ENCODE measurements at regions not wholly inside any gene's neighbourhood (a gene's known extent, or its start where the extent isn't known, plus 50 kb on each side); places are given as distances from the start of the nearest gene placed in this dataset.

DNA sequence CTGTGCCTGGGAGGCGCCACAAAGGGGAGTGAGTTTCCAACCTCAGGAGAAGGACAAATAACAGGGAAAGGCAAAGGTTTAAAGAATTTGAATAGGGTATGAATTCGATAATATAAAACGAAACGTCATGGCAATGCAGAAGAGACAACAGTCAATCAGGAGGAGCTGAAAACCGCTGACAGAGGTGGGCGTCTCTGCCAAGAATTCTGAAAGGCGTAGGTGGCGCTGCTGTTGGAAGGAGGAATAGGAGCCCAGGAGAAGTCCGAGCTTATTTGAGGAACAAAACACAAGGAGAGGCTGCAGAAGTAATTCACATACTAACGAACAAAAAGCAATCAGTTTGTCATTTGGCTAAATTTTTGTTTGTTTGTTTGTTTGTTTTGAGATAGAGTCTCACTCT, 485.8 kb upstream of the POU3F3 start:
- H3K36me3 ChIP-seq (ENCODE audit: control insufficient read depth, insufficient read depth, low read length, severe bottlenecking), result no peaks in the 10 kb centered on the region
- H3K27me3 ChIP-seq (replicated peaks; ENCODE audit: control insufficient read depth, insufficient read depth, low read length), result no peaks in the 10 kb centered on the region
- DNase-seq (ENCODE audit: low read depth), result no peak
- no peaks in the 10 kb centered on the region for H3K4me1 ChIP-seq (ENCODE audit: control insufficient read depth, insufficient read depth, low read length)
- no peak overlapping the region for H3K4me3 ChIP-seq (ENCODE audit: low read length)
- no peak overlapping the region for H3K9ac ChIP-seq (ENCODE audit: low read length)
- H3K9me3 ChIP-seq (ENCODE audit: control insufficient read depth, low read length), result no peaks in the 10 kb centered on the region

DNA sequence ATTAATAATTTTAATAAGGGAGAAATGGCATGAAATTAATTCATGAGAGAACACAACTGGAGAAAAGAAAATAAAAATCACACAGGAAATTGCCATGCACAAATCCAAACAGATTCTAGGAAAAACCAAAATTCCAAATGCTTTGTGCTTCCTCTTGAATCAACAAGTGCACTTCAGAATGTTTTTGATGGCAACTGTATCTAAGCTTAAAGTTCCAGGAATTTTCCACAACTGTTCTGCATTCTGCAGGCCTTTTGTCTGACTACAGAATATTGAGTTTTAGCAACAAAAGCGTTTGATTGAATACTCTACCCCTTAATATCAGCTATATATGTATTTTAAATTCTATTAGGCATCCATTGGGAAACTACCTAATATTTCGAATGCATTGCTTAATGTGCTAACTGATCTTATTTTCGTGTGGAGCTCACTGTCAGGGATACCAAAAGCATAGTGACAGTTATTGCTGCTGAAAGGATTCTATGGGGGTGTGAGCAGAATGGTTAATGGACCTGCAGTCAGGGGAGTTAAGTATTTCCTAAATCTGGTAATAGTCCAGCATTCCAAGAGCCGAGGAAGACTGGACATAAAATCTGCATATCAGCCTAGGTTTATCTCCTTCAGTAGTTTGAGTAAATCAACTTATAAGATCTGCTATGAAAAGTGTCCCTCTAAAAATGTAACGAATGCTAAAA, 482.7 kb upstream of the POU3F3 start:
- no peaks in the 10 kb centered on the region for H3K9me3 ChIP-seq (ENCODE audit: control insufficient read depth, low read length)
- no peaks in the 10 kb centered on the region for H3K36me3 ChIP-seq (ENCODE audit: control insufficient read depth, insufficient read depth, low read length, severe bottlenecking)
- no peaks in the 10 kb centered on the region for H3K27me3 ChIP-seq (replicated peaks; ENCODE audit: control insufficient read depth, insufficient read depth, low read length)
- DNase-seq (ENCODE audit: low read depth), result no peak
- H3K4me3 ChIP-seq (ENCODE audit: low read length), result no peak overlapping the region
- H3K4me1 ChIP-seq (ENCODE audit: control insufficient read depth, insufficient read depth, low read length), result no peaks in the 10 kb centered on the region
- no peak overlapping the region for H3K9ac ChIP-seq (ENCODE audit: low read length)

DNA sequence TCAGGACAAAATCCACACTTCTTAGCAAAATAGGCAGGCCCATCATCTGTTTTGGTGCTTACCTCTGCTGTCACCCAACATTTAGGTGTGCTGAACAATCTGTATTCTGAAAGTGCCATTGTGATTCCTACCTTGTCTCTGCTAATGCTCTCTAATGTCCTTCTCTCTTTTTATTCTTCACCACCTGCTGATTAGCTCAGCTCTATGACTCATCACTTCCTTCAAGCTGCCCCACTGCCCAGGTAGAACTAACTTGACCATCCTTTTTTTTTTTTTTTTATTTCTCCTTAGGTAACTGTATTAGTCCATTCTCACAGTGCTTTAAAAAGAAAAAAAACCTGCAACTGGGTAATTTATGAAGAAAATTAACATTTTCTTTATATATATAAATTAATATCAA, 478.7 kb upstream of the POU3F3 start:
- H3K36me3 ChIP-seq (ENCODE audit: control insufficient read depth, insufficient read depth, low read length, severe bottlenecking), result no peaks in the 10 kb centered on the region
- no peak for DNase-seq (ENCODE audit: low read depth)
- H3K9ac ChIP-seq (ENCODE audit: low read length), result no peak overlapping the region
- H3K9me3 ChIP-seq (ENCODE audit: control insufficient read depth, low read length), result no peaks in the 10 kb centered on the region
- H3K27me3 ChIP-seq (replicated peaks; ENCODE audit: control insufficient read depth, insufficient read depth, low read length), result no peaks in the 10 kb centered on the region
- H3K4me1 ChIP-seq (ENCODE audit: control insufficient read depth, insufficient read depth, low read length), result no peaks in the 10 kb centered on the region
- no peak overlapping the region for H3K4me3 ChIP-seq (ENCODE audit: low read length)

DNA sequence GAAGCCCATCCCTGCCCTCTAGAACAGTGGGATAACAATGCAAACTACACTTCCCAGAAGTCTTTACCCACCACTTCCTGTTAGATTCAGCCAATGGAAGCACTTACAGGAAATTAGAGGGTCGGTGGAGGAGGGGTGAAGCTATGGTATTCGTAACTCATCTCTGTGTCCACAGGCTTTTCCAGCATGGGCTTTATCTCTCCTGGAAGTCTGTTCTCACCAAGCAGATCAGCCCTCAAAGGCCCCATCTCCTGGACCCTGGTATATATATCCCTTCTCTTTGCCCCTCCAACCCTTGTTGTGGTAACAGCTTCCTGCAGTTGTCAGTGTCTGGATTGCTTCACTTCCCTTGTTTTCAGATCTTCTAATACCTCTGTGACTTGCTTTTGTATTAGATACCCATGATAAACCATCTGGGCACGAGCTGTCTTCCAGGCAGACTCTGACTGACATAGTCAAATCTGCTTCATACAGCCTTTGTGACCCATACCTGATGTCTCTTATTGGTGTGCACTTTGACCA, 475.0 kb upstream of the POU3F3 start:
- H3K4me3 ChIP-seq (ENCODE audit: low read length), result peak overlapping the region; percentile 75
- DNase-seq (ENCODE audit: low read depth), result no peak

DNA sequence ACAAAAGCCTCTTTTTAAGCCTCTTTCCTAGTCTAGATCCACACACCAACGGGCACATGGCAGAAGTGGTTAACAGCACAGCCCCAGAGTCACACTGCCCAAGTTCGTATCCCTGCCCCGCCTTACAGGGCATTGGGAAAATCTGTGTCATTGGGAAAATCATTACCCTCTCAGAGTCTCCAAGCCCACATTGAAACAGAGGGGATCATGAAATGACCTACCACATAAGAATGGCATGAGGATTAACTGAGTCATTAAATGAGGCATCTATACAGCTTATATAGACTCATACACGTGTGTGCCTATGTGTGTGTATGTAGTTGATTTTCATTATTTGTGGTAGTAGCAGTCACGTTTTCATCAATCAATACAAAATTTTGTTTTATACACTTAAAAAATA, 469.0 kb upstream of the POU3F3 start:
- H3K4me1 ChIP-seq (ENCODE audit: control insufficient read depth, insufficient read depth, low read length), result no peaks in the 10 kb centered on the region
- H3K9ac ChIP-seq (ENCODE audit: low read length), result no peak overlapping the region
- H3K9me3 ChIP-seq (ENCODE audit: control insufficient read depth, low read length), result peaks cover 3% of the 10 kb centered on the region
- no peak overlapping the region for H3K4me3 ChIP-seq (ENCODE audit: low read length)
- DNase-seq (ENCODE audit: low read depth), result no peak
- no peaks in the 10 kb centered on the region for H3K27me3 ChIP-seq (replicated peaks; ENCODE audit: control insufficient read depth, insufficient read depth, low read length)
- no peaks in the 10 kb centered on the region for H3K36me3 ChIP-seq (ENCODE audit: control insufficient read depth, insufficient read depth, low read length, severe bottlenecking)

More for the DNA sequence above, 475.0 kb upstream of the POU3F3 start:
- Histone ChIP-seq H3K9ac (ENCODE audit: low read length) (no peak overlapping the region), H3K36me3 (ENCODE audit: control insufficient read depth, insufficient read depth, low read length, severe bottlenecking) (no peaks in the 10 kb centered on the region), H3K27me3 (replicated peaks; ENCODE audit: control insufficient read depth, insufficient read depth, low read length) (no peaks in the 10 kb centered on the region), H3K4me1 (ENCODE audit: control insufficient read depth, insufficient read depth, low read length) (no peaks in the 10 kb centered on the region), H3K9me3 (ENCODE audit: control insufficient read depth, low read length) (no peaks in the 10 kb centered on the region)

DNA sequence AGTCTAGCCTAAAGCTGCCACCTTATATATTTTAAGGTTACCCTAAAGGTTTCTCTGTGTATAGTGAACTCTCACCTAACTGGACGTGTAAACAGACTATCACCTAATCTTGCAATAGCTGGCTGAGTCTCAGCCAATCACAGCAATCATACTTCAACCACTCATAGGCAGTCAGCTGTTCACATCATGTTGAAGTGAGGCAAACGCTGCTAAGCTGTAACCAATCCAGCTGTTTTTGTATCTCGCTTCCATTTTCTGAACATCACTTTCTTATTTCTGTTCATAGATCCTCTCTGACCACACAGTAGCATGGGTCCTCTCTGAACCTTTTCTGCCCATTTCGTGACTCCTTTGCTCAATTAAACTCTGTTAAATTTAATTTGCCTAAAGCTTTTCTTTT, 468.2 kb upstream of the POU3F3 start:
- Histone ChIP-seq H3K4me3 (ENCODE audit: low read length) (no peak overlapping the region), H3K9ac (ENCODE audit: low read length) (no peak overlapping the region), H3K27me3 (replicated peaks; ENCODE audit: control insufficient read depth, insufficient read depth, low read length) (no peaks in the 10 kb centered on the region), H3K9me3 (ENCODE audit: control insufficient read depth, low read length) (peaks cover 3% of the 10 kb centered on the region), H3K4me1 (ENCODE audit: control insufficient read depth, insufficient read depth, low read length) (no peaks in the 10 kb centered on the region), H3K36me3 (ENCODE audit: control insufficient read depth, insufficient read depth, low read length, severe bottlenecking) (no peaks in the 10 kb centered on the region)
- no peak for DNase-seq (ENCODE audit: low read depth)

DNA sequence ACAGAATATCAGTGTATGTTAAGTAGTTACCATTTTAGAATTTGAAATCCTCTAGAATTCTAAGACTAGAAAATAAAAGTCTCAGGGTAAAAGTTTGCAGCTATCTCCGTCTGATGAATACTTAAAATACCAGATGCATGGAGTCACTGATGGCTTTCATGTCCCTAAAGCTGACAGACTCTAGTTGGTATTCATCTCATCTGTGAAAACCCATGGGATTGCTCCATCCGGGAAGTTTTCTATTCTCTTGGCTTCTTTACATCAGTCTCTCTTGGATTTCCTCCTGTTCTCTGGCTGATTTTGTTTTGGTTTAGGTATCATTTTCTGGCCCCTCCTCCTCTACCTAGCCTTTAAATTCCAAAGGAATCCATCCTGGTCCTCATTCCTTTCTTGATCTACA, 465.6 kb upstream of the POU3F3 start:
- no peaks in the 10 kb centered on the region for H3K36me3 ChIP-seq (ENCODE audit: control insufficient read depth, insufficient read depth, low read length, severe bottlenecking)
- DNase-seq (ENCODE audit: low read depth), result no peak
- H3K4me1 ChIP-seq (ENCODE audit: control insufficient read depth, insufficient read depth, low read length), result no peaks in the 10 kb centered on the region
- H3K4me3 ChIP-seq (ENCODE audit: low read length), result no peak overlapping the region
- peaks cover 3% of the 10 kb centered on the region for H3K9me3 ChIP-seq (ENCODE audit: control insufficient read depth, low read length)
- H3K27me3 ChIP-seq (replicated peaks; ENCODE audit: control insufficient read depth, insufficient read depth, low read length), result no peaks in the 10 kb centered on the region
- H3K9ac ChIP-seq (ENCODE audit: low read length), result no peak overlapping the region

DNA sequence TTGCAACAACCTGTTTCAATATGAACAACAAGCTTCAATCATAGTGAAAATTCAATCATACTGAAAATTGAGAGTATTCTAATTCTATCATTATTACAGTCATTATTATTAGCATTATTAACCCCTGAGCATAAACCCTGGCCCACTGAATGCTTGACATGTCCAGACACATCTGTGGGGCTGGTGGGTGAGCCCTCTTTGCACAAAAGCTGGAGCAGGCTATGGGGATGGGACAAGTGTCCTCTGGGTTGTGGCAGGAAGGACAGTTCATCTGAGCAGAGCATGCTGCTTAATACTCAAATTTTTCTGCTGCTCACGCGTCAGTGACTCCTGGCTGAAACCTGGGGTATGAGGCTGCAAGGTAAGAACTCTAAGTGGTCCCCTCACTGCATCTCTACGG, 451.1 kb upstream of the POU3F3 start:
- no peaks in the 10 kb centered on the region for H3K27me3 ChIP-seq (replicated peaks; ENCODE audit: control insufficient read depth, insufficient read depth, low read length)
- H3K9ac ChIP-seq (ENCODE audit: low read length), result no peak overlapping the region
- no peaks in the 10 kb centered on the region for H3K4me1 ChIP-seq (ENCODE audit: control insufficient read depth, insufficient read depth, low read length)
- H3K36me3 ChIP-seq (ENCODE audit: control insufficient read depth, insufficient read depth, low read length, severe bottlenecking), result no peaks in the 10 kb centered on the region
- DNase-seq (ENCODE audit: low read depth), result no peak
- H3K9me3 ChIP-seq (ENCODE audit: control insufficient read depth, low read length), result no peaks in the 10 kb centered on the region
- H3K4me3 ChIP-seq (ENCODE audit: low read length), result no peak overlapping the region

DNA sequence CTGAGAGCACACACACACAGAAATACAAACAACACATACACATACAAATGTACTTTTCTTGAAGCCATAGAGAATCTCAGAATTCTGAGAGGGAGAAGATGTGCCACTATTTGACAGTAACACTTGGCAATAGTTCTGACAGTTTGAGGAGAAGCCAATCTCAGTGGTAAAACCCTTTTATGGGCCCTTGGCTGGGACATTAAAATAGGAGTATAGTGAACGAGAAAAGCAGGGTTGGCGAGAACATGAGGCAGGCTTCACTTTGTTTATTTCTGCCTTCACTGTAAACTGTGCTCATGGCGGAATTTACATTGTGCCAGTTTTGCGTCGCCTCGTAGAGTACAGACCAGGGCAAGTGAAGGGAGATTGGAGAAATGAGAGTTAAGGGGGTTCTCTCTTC, 449.4 kb upstream of the POU3F3 start:
- Histone ChIP-seq H3K9me3 (ENCODE audit: control insufficient read depth, low read length) (no peaks in the 10 kb centered on the region), H3K36me3 (ENCODE audit: control insufficient read depth, insufficient read depth, low read length, severe bottlenecking) (no peaks in the 10 kb centered on the region), H3K4me3 (ENCODE audit: low read length) (no peak overlapping the region), H3K9ac (ENCODE audit: low read length) (no peak overlapping the region), H3K27me3 (replicated peaks; ENCODE audit: control insufficient read depth, insufficient read depth, low read length) (no peaks in the 10 kb centered on the region), H3K4me1 (ENCODE audit: control insufficient read depth, insufficient read depth, low read length) (no peaks in the 10 kb centered on the region)
- no peak for DNase-seq (ENCODE audit: low read depth)

DNA sequence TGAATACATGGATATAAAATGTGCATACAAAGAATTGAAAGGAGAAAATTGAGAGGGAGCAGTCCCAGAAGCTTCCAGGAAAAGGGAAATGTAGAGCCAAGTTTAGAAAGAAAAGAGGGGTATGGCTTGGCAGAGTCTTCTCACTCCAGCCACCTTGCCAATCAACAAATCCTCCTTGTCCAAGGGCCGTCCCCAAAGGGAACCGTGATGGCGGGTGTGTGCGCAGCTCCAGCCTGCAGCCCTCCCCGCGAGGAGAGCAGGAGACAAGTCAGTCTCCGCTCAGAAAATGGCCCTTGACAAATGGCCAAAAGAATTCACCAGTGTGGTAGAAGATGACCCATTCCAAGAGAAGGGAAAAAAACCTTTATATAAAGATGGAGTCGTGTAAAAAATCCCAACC, 448.3 kb upstream of the POU3F3 start:
- Histone ChIP-seq H3K27me3 (replicated peaks; ENCODE audit: control insufficient read depth, insufficient read depth, low read length) (no peaks in the 10 kb centered on the region), H3K36me3 (ENCODE audit: control insufficient read depth, insufficient read depth, low read length, severe bottlenecking) (no peaks in the 10 kb centered on the region), H3K4me1 (ENCODE audit: control insufficient read depth, insufficient read depth, low read length) (no peaks in the 10 kb centered on the region), H3K9me3 (ENCODE audit: control insufficient read depth, low read length) (no peaks in the 10 kb centered on the region), H3K4me3 (ENCODE audit: low read length) (no peak overlapping the region), H3K9ac (ENCODE audit: low read length) (no peak overlapping the region)
- DNase-seq (ENCODE audit: low read depth), result no peak

DNA sequence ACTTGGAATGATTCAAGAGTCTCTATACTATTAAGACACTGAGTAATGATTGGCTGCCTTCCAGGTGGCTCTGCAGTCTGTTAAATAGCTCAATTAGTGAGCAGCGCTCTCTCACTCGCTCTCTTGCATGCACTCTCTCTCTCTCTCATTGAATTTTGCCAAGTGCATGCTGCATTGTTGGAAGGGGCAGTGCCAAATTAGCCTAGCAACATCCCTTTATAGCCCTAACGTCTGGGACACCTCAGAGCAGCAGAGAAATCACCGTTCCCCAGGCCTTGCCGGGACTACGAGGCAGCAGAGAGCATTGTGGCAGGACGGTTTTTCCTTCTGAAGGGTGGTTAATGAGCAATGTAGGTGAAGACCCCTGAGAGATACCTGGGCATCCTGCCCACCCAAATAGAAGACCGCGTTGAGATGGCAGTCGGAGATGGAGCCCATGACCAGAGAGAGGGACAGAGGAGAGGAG, 447.6 kb upstream of the POU3F3 start:
- H3K4me1 ChIP-seq (ENCODE audit: control insufficient read depth, insufficient read depth, low read length), result no peaks in the 10 kb centered on the region
- no peaks in the 10 kb centered on the region for H3K9me3 ChIP-seq (ENCODE audit: control insufficient read depth, low read length)
- no peaks in the 10 kb centered on the region for H3K27me3 ChIP-seq (replicated peaks; ENCODE audit: control insufficient read depth, insufficient read depth, low read length)
- H3K9ac ChIP-seq (ENCODE audit: low read length), result no peak overlapping the region
- H3K4me3 ChIP-seq (ENCODE audit: low read length), result no peak overlapping the region
- H3K36me3 ChIP-seq (ENCODE audit: control insufficient read depth, insufficient read depth, low read length, severe bottlenecking), result no peaks in the 10 kb centered on the region
- DNase-seq (ENCODE audit: low read depth), result no peak

DNA sequence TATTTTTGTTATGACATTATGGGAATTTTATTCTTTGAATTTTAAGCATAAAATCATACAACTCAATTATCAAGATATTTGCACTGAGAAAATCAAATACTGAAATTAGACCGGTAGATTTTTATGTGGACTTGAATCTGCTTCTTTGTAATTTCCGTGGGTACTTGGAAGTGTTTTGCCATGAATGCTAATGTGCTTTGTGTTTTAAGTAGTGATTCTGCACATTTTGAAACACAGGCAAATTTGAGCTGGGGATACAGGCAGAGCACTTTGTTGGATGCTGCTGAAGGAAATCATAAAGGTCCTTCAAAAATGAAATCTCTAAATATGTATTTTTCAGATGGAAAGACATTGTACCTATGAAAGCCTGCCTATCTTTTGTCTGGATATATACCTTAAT, 446.3 kb upstream of the POU3F3 start:
- Histone ChIP-seq H3K27me3 (replicated peaks; ENCODE audit: control insufficient read depth, insufficient read depth, low read length) (peaks cover under 1% of the 10 kb centered on the region), H3K9me3 (ENCODE audit: control insufficient read depth, low read length) (no peaks in the 10 kb centered on the region), H3K9ac (ENCODE audit: low read length) (no peak overlapping the region), H3K36me3 (ENCODE audit: control insufficient read depth, insufficient read depth, low read length, severe bottlenecking) (no peaks in the 10 kb centered on the region), H3K4me3 (ENCODE audit: low read length) (no peak overlapping the region), H3K4me1 (ENCODE audit: control insufficient read depth, insufficient read depth, low read length) (no peaks in the 10 kb centered on the region)
- DNase-seq (ENCODE audit: low read depth), result no peak
